Liver (tissue), 8 donors: ENCODE measurements at regions not wholly inside any gene's neighbourhood (a gene's known extent, or its start where the extent isn't known, plus 50 kb on each side); places are given as distances from the start of the nearest gene placed in this dataset.

Experiments
- DNase-seq: peaks from one replicate; pipeline ENCODE4 v3.0.0-alpha.2; 2017; ENCODE audit warnings: low spot score
- H3K27ac ChIP-seq, 2 donors: one replicate each; pipeline ENCODE4 v1.7.0; 2013; ENCODE audit warnings: inconsistent platforms in 2 of 2, low read length in 2 of 2, control low read depth in 1 of 2, low read depth in 1 of 2, mild to moderate bottlenecking in 1 of 2
- H3K27me3 ChIP-seq, 4 donors: one replicate each; pipeline versions ENCODE4 v1.6.1 to v1.7.0; 2013; ENCODE audit warnings: low read length in 3 of 4, inconsistent platforms in 1 of 4, mild to moderate bottlenecking in 1 of 4, moderate library complexity in 1 of 4; ENCODE audit not compliant: control insufficient read depth in 4 of 4, insufficient read depth in 4 of 4
- H3K36me3 ChIP-seq, 4 donors: one replicate each; pipeline versions ENCODE4 v1.6.1 to v1.7.0; 2013; ENCODE audit warnings: low read length in 3 of 4, mild to moderate bottlenecking in 3 of 4, low read depth in 1 of 4, moderate library complexity in 1 of 4; ENCODE audit not compliant: control insufficient read depth in 4 of 4, insufficient read depth in 3 of 4
- H3K4me1 ChIP-seq, 4 donors: one replicate each; pipeline versions ENCODE4 v1.6.1 to v1.7.0; 2013; ENCODE audit warnings: low read length in 3 of 4, mild to moderate bottlenecking in 3 of 4, moderate library complexity in 1 of 4; ENCODE audit not compliant: control insufficient read depth in 4 of 4, insufficient read depth in 4 of 4
- H3K4me3 ChIP-seq, 3 donors: one replicate each; pipeline versions ENCODE4 v1.6.1 to v1.7.0; 2013; ENCODE audit warnings: low read length in 3 of 3, control low read depth in 1 of 3, low read depth in 1 of 3, mild to moderate bottlenecking in 1 of 3
- H3K9ac ChIP-seq, 2 donors: one replicate each; pipeline ENCODE4 v1.7.0; 2013; ENCODE audit warnings: low read length in 2 of 2, mild to moderate bottlenecking in 2 of 2, moderate library complexity in 2 of 2, control low read depth in 1 of 2, low read depth in 1 of 2
- H3K9me3 ChIP-seq, 4 donors: one replicate each; pipeline versions ENCODE4 v1.6.1 to v1.7.0; 2013; ENCODE audit warnings: low read length in 3 of 4; ENCODE audit not compliant: control insufficient read depth in 4 of 4
- ATF3 ChIP-seq: IDR thresholded peaks from 2 replicates; pipeline ENCODE4 v1.6.1; 2016; ENCODE audit warnings: antibody characterized with exemption
- CTCF ChIP-seq: fragments of 150-350 bp; IDR thresholded peaks from 2 replicates; pipeline ENCODE4 v1.5.1; 2017; ENCODE audit warnings: improper control_type of control experiment, low read depth, low read length; ENCODE audit not compliant: missing input control
- EGR1 ChIP-seq, 2 donors: IDR thresholded peaks; 2 replicates each; pipeline ENCODE4 v1.6.1; 2016 to 2018; ENCODE audit warnings: antibody characterized with exemption in 2 of 2, low read depth in 2 of 2
- FOXA1 ChIP-seq: IDR thresholded peaks from 2 replicates; pipeline ENCODE4 v1.6.1; 2016; ENCODE audit warnings: antibody characterized with exemption
- FOXA2 ChIP-seq: IDR thresholded peaks from 2 replicates; pipeline ENCODE4 v1.6.1; 2016; ENCODE audit warnings: antibody characterized with exemption
- GABPA ChIP-seq, 2 donors: IDR thresholded peaks in 1 of 2; conservative IDR thresholded peaks in 1 of 2; 2 replicates each; pipeline ENCODE4 v1.6.1; 2016; ENCODE audit warnings: antibody characterized with exemption in 2 of 2, mild to moderate bottlenecking in 1 of 2, moderate library complexity in 1 of 2
- HNF4A ChIP-seq, 2 donors: conservative IDR thresholded peaks; 2 replicates each; pipeline ENCODE4 v1.6.1; 2016; ENCODE audit warnings: antibody characterized with exemption in 2 of 2, mild to moderate bottlenecking in 2 of 2
- HNF4G ChIP-seq: IDR thresholded peaks from 2 replicates; pipeline ENCODE4 v1.6.1; 2016; ENCODE audit warnings: antibody characterized with exemption
- JUND ChIP-seq, 2 donors: IDR thresholded peaks; 2 replicates each; pipeline ENCODE4 v1.6.1; 2016; ENCODE audit warnings: antibody characterized with exemption in 2 of 2
- MAX ChIP-seq: IDR thresholded peaks from 2 replicates; pipeline ENCODE4 v1.6.1; 2016; ENCODE audit warnings: antibody characterized with exemption
- NR2F2 ChIP-seq: IDR thresholded peaks from 2 replicates; pipeline ENCODE4 v1.6.1; 2016; ENCODE audit warnings: antibody characterized with exemption
- RAD21 ChIP-seq, 2 donors: IDR thresholded peaks; 2 replicates each; pipeline ENCODE4 v1.6.1; 2016; ENCODE audit warnings: antibody characterized with exemption in 2 of 2, mild to moderate bottlenecking in 2 of 2
- REST ChIP-seq: IDR thresholded peaks from 2 replicates; pipeline ENCODE4 v1.6.1; 2016; ENCODE audit warnings: antibody characterized with exemption, mild to moderate bottlenecking
- RXRA ChIP-seq, 2 donors: IDR thresholded peaks; 2 replicates each; pipeline ENCODE4 v1.6.1; 2017 to 2018; ENCODE audit warnings: antibody characterized with exemption in 2 of 2, mild to moderate bottlenecking in 1 of 2
- SP1 ChIP-seq: IDR thresholded peaks from 2 replicates; pipeline ENCODE4 v1.6.1; 2018; ENCODE audit warnings: antibody characterized with exemption, mild to moderate bottlenecking
- TAF1 ChIP-seq: conservative IDR thresholded peaks from 2 replicates; pipeline ENCODE4 v1.6.1; 2016; ENCODE audit warnings: antibody characterized with exemption, mild to moderate bottlenecking
- ZBTB33 ChIP-seq: IDR thresholded peaks from 2 replicates; pipeline ENCODE4 v1.6.1; 2016; ENCODE audit warnings: antibody characterized with exemption
- WGBS: extraction: QIAGEN DNeasy Blood & Tissue Kit; methylation state at CpG from one replicate; pipeline ENCODE4 v1.1.7; 2013; 5-methylcytosine and 5-hydroxymethylcytosine counted together
- donor health status: healthy.
- donor health status: healthy.
- donor health status: healthy.
- donor health status: healthy.
- donor health status: healthy.

- no peak for TF ChIP-seq ZBTB33
Measured at GRCh38 chr6:8159966-8160365, 57.6 kb upstream of the EEF1E1 start (continued).

GRCh38 chr6:8157839-8158238 is 55.5 kb upstream of the EEF1E1 start:
- Histone ChIP-seq H3K27ac (no peak overlapping the region), H3K27me3 (no peaks in the 10 kb centered on the region), H3K4me3 (no peak overlapping the region), H3K4me1 (no peaks in the 10 kb centered on the region), H3K9me3 (no peaks in the 10 kb centered on the region), H3K36me3 (no peaks in the 10 kb centered on the region), H3K9ac (no peak overlapping the region)
- 37% methylated on average over 3 of the region's 3 CpGs for WGBS
- TF ChIP-seq CTCF (no peak), ATF3 (no peak), SP1 (no peak), MAX (no peak), TAF1 (no peak), GABPA (IDR thresholded peaks at IDR 0.05 in 1 of 2, conservative IDR thresholded peaks at IDR 0.05 in 1 of 2) (no peak), REST (no peak), ZBTB33 (no peak), FOXA1 (no peak), HNF4G (no peak), NR2F2 (no peak), JUND (IDR thresholded peaks at IDR 0.05) (no peak), RAD21 (IDR thresholded peaks at IDR 0.05) (no peak), EGR1 (IDR thresholded peaks at IDR 0.05; ENCODE audit: low read depth in 2 of 2) (no peak), HNF4A (conservative IDR thresholded peaks at IDR 0.05) (no peak), RXRA (IDR thresholded peaks at IDR 0.05) (no peak), FOXA2 (no peak)
- DNase-seq, result no peak
